ENCODE measurements at regions not wholly inside any gene's neighbourhood (a gene's known extent, or its start where the extent isn't known, plus 50 kb on each side); places are given as distances from the start of the nearest gene placed in this dataset.

DNA sequence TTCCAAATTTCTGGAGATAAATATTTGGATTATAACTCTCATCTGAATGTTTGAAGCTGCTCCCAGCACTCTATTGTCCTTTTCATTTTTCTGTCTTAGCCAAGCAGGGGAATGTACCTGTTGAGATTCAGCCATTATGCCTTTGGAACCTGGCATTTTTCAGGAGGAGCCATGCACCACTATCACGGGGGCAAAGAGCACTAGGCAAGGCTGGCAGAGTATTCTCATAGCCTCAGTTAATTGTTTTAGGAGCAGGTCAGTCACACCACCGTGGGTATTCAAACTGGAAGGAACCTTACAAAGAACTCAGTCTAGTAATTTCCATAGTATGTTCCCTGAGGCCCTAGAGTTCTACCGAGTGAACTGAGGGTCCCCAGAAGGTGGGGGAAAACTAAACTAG is 348.9 kb downstream of the TMEM114 start:
- H3K36me3 Mint-ChIP-seq (ENCODE audit: low read depth): no peaks in the 10 kb centered on the region
- H3K79me2 ChIP-seq (replicated peaks; ENCODE audit: insufficient read depth): no peaks in the 10 kb centered on the region
- no peaks in the 10 kb centered on the region for H3K4me1 Mint-ChIP-seq
- H4K20me1 ChIP-seq (replicated peaks; ENCODE audit: insufficient read depth): no peaks in the 10 kb centered on the region
- H3K27me3 ChIP-seq (ENCODE audit: insufficient read depth): no peaks in the 10 kb centered on the region
- H3K4me3 Mint-ChIP-seq: no peak overlapping the region
- H3K36me3 ChIP-seq (ENCODE audit: insufficient read depth): no peaks in the 10 kb centered on the region; the same call in 1 of the 2 replicates
- H2AFZ ChIP-seq: no peak overlapping the region
- H3K4me1 ChIP-seq (ENCODE audit: insufficient read depth): no peaks in the 10 kb centered on the region
- no peak for ATAC-seq
- no peaks in the 10 kb centered on the region for H3K9me3 Mint-ChIP-seq
- H3K4me2 ChIP-seq: no peak overlapping the region
- TF ChIP-seq EZH2phosphoT487 (IDR thresholded peaks at IDR 0.05; ENCODE audit: unreplicated experiment) (no peak), EZH2 (IDR thresholded peaks at IDR 0.05; ENCODE audit: low read depth, unreplicated experiment) (no peak), CREB1 (CRISPR knock-in tag; IDR thresholded peaks at IDR 0.05; ENCODE audit: low read depth) (no peak), NANOG (IDR thresholded peaks at IDR 0.05; ENCODE audit: borderline replicate concordance) (no peak), POLR2AphosphoS5 (IDR thresholded peaks at IDR 0.05; ENCODE audit: low read depth) (no peak), JUNB (IDR thresholded peaks at IDR 0.05; ENCODE audit: unreplicated experiment) (no peak), ZNF114 (CRISPR knock-in tag; IDR thresholded peaks at IDR 0.05) (no peak)
- TF ChIP-seq, protein P1, sequence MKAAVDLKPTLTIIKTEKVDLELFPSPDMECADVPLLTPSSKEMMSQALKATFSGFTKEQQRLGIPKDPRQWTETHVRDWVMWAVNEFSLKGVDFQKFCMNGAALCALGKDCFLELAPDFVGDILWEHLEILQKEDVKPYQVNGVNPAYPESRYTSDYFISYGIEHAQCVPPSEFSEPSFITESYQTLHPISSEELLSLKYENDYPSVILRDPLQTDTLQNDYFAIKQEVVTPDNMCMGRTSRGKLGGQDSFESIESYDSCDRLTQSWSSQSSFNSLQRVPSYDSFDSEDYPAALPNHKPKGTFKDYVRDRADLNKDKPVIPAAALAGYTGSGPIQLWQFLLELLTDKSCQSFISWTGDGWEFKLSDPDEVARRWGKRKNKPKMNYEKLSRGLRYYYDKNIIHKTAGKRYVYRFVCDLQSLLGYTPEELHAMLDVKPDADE (IDR thresholded peaks at IDR 0.05): no peak
- TF ChIP-seq, protein P2, sequence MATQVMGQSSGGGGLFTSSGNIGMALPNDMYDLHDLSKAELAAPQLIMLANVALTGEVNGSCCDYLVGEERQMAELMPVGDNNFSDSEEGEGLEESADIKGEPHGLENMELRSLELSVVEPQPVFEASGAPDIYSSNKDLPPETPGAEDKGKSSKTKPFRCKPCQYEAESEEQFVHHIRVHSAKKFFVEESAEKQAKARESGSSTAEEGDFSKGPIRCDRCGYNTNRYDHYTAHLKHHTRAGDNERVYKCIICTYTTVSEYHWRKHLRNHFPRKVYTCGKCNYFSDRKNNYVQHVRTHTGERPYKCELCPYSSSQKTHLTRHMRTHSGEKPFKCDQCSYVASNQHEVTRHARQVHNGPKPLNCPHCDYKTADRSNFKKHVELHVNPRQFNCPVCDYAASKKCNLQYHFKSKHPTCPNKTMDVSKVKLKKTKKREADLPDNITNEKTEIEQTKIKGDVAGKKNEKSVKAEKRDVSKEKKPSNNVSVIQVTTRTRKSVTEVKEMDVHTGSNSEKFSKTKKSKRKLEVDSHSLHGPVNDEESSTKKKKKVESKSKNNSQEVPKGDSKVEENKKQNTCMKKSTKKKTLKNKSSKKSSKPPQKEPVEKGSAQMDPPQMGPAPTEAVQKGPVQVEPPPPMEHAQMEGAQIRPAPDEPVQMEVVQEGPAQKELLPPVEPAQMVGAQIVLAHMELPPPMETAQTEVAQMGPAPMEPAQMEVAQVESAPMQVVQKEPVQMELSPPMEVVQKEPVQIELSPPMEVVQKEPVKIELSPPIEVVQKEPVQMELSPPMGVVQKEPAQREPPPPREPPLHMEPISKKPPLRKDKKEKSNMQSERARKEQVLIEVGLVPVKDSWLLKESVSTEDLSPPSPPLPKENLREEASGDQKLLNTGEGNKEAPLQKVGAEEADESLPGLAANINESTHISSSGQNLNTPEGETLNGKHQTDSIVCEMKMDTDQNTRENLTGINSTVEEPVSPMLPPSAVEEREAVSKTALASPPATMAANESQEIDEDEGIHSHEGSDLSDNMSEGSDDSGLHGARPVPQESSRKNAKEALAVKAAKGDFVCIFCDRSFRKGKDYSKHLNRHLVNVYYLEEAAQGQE (IDR thresholded peaks at IDR 0.05; ENCODE audit: unreplicated experiment): no peak
- TF ChIP-seq, protein P3, sequence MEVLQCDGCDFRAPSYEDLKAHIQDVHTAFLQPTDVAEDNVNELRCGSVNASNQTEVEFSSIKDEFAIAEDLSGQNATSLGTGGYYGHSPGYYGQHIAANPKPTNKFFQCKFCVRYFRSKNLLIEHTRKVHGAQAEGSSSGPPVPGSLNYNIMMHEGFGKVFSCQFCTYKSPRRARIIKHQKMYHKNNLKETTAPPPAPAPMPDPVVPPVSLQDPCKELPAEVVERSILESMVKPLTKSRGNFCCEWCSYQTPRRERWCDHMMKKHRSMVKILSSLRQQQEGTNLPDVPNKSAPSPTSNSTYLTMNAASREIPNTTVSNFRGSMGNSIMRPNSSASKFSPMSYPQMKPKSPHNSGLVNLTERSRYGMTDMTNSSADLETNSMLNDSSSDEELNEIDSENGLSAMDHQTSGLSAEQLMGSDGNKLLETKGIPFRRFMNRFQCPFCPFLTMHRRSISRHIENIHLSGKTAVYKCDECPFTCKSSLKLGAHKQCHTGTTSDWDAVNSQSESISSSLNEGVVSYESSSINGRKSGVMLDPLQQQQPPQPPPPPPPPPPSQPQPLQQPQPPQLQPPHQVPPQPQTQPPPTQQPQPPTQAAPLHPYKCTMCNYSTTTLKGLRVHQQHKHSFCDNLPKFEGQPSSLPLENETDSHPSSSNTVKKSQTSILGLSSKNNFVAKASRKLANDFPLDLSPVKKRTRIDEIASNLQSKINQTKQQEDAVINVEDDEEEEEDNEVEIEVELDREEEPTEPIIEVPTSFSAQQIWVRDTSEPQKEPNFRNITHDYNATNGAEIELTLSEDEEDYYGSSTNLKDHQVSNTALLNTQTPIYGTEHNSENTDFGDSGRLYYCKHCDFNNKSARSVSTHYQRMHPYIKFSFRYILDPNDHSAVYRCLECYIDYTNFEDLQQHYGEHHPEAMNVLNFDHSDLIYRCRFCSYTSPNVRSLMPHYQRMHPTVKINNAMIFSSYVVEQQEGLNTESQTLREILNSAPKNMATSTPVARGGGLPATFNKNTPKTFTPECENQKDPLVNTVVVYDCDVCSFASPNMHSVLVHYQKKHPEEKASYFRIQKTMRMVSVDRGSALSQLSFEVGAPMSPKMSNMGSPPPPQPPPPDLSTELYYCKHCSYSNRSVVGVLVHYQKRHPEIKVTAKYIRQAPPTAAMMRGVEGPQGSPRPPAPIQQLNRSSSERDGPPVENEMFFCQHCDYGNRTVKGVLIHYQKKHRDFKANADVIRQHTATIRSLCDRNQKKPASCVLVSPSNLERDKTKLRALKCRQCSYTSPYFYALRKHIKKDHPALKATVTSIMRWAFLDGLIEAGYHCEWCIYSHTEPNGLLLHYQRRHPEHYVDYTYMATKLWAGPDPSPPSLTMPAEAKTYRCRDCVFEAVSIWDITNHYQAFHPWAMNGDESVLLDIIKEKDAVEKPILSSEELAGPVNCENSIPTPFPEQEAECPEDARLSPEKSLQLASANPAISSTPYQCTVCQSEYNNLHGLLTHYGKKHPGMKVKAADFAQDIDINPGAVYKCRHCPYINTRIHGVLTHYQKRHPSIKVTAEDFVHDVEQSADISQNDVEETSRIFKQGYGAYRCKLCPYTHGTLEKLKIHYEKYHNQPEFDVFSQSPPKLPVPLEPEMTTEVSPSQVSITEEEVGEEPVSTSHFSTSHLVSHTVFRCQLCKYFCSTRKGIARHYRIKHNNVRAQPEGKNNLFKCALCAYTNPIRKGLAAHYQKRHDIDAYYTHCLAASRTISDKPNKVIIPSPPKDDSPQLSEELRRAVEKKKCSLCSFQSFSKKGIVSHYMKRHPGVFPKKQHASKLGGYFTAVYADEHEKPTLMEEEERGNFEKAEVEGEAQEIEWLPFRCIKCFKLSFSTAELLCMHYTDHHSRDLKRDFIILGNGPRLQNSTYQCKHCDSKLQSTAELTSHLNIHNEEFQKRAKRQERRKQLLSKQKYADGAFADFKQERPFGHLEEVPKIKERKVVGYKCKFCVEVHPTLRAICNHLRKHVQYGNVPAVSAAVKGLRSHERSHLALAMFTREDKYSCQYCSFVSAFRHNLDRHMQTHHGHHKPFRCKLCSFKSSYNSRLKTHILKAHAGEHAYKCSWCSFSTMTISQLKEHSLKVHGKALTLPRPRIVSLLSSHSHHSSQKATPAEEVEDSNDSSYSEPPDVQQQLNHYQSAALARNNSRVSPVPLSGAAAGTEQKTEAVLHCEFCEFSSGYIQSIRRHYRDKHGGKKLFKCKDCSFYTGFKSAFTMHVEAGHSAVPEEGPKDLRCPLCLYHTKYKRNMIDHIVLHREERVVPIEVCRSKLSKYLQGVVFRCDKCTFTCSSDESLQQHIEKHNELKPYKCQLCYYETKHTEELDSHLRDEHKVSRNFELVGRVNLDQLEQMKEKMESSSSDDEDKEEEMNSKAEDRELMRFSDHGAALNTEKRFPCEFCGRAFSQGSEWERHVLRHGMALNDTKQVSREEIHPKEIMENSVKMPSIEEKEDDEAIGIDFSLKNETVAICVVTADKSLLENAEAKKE (CRISPR knock-in tag; IDR thresholded peaks at IDR 0.05): no peak
- TF ChIP-seq, protein P4, sequence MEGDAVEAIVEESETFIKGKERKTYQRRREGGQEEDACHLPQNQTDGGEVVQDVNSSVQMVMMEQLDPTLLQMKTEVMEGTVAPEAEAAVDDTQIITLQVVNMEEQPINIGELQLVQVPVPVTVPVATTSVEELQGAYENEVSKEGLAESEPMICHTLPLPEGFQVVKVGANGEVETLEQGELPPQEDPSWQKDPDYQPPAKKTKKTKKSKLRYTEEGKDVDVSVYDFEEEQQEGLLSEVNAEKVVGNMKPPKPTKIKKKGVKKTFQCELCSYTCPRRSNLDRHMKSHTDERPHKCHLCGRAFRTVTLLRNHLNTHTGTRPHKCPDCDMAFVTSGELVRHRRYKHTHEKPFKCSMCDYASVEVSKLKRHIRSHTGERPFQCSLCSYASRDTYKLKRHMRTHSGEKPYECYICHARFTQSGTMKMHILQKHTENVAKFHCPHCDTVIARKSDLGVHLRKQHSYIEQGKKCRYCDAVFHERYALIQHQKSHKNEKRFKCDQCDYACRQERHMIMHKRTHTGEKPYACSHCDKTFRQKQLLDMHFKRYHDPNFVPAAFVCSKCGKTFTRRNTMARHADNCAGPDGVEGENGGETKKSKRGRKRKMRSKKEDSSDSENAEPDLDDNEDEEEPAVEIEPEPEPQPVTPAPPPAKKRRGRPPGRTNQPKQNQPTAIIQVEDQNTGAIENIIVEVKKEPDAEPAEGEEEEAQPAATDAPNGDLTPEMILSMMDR (conservative IDR thresholded peaks at IDR 0.05; ENCODE audit: low read depth in 2 of 2): no peak
- H3K9me2 ChIP-seq (ENCODE audit: insufficient read depth): no peaks in the 10 kb centered on the region
- no peak overlapping the region for H3K27ac ChIP-seq (ENCODE audit: low read depth)
- no peak for DNase-seq (ENCODE audit: low spot score)
- H3K27me3 Mint-ChIP-seq (ENCODE audit: insufficient read depth, low read depth, poor library complexity): peaks cover 5% of the 10 kb centered on the region
- H3F3A ChIP-seq (replicated peaks; ENCODE audit: low read depth): no peaks in the 10 kb centered on the region
- no peak overlapping the region for H3K27ac Mint-ChIP-seq
- no peak overlapping the region for H3K4me3 ChIP-seq

All from GM23338 (cell line).